ENCODE measurements at regions not wholly inside any gene's neighbourhood (a gene's known extent, or its start where the extent isn't known, plus 50 kb on each side); places are given as distances from the start of the nearest gene placed in this dataset.

DNA sequence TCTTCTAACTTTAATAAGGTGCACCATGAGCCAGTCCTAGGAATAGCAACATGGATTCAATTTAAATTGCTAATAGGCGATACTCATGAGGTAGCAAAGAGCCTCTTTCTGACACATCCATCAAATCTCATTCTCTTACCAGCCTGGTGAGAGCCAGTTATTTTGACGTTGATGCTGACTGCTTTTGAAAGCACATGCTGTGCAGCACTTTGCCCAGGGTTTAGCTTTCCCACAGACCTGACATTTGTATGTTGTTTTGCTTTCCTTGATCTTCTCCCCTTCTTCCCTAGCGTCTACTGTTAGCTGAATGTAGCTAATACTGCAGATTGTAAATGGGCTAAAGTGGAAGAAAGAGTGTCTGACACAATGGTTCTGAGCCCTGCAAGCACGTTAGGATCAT lies 101.1 kb upstream of the CCDC85A start:
- Histone ChIP-seq H3K9me3 (ENCODE audit: low read depth) (no peaks in the 10 kb centered on the region), H3K4me3 (no peak overlapping the region), H3K79me2 (no peaks in the 10 kb centered on the region), H4K20me1 (ENCODE audit: insufficient read depth, poor library complexity, severe bottlenecking) (no peaks in the 10 kb centered on the region), H3K27me3 (no peaks in the 10 kb centered on the region), H3K4me2 (no peak overlapping the region), H3K27ac (no peak overlapping the region), H3K9me2 (replicated peaks; ENCODE audit: insufficient read depth) (no peaks in the 10 kb centered on the region), H2AFZ (no peak overlapping the region), H3K4me1 (ENCODE audit: insufficient read depth) (no peaks in the 10 kb centered on the region), H3K36me3 (replicated peaks; ENCODE audit: insufficient read depth, low read depth) (no peaks in the 10 kb centered on the region)
- 87% methylated on average over 4 of the region's 4 CpGs for WGBS (ENCODE audit: low lambda C conversion rate, missing lambda C conversion rate)
- no peak for TF ChIP-seq EZH2phosphoT487 (IDR thresholded peaks at IDR 0.05; ENCODE audit: low read depth, severe bottlenecking, unreplicated experiment)
- TF ChIP-seq, protein P1, sequence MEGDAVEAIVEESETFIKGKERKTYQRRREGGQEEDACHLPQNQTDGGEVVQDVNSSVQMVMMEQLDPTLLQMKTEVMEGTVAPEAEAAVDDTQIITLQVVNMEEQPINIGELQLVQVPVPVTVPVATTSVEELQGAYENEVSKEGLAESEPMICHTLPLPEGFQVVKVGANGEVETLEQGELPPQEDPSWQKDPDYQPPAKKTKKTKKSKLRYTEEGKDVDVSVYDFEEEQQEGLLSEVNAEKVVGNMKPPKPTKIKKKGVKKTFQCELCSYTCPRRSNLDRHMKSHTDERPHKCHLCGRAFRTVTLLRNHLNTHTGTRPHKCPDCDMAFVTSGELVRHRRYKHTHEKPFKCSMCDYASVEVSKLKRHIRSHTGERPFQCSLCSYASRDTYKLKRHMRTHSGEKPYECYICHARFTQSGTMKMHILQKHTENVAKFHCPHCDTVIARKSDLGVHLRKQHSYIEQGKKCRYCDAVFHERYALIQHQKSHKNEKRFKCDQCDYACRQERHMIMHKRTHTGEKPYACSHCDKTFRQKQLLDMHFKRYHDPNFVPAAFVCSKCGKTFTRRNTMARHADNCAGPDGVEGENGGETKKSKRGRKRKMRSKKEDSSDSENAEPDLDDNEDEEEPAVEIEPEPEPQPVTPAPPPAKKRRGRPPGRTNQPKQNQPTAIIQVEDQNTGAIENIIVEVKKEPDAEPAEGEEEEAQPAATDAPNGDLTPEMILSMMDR (IDR thresholded peaks at IDR 0.05; ENCODE audit: poor library complexity): no peak
- no peak for TF ChIP-seq EZH2 (IDR thresholded peaks at IDR 0.05; ENCODE audit: borderline replicate concordance)
- no peak for DNase-seq (ENCODE audit: low spot score)

DNA sequence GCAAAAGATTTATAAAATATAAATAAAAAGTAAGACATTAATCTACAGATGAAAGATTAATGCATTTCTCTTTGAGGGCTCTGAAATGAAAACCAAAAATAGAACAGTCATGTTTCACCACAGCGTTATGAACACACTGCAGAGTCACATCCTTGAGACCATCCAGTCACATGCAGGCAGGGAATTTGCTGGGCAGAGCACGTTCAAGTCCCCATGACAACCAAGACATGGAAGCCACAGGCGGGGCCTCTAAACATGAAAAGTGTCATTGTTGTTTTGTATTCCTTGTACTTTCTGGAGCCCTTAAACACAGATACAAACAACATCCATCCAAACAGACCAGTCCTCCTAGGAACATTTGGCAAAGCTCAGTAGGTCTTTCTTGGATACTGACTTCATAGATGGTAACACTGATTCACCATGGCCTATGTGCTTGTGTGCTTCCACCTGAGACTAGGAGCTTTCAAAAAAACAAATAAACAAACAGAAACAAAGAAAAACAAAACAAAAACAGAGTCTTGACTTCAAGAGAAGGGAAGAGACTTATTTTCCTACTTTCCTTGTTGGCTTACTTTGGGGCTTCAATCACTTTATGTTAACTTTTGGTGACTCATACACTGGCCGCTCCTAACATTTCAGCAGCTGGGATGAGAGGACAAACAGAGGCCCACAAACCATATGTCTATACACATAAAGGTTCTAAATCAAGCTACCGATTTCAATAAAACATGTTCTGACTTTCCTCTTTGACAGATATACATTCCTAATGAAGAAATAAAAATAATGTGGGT lies 99.5 kb upstream of the CCDC85A start:
- Histone ChIP-seq H3K4me1 (ENCODE audit: insufficient read depth) (no peaks in the 10 kb centered on the region), H3K27ac (no peak overlapping the region), H3K4me2 (no peak overlapping the region), H4K20me1 (ENCODE audit: insufficient read depth, poor library complexity, severe bottlenecking) (no peaks in the 10 kb centered on the region), H3K4me3 (no peak overlapping the region), H3K27me3 (no peaks in the 10 kb centered on the region), H3K9me2 (replicated peaks; ENCODE audit: insufficient read depth) (no peaks in the 10 kb centered on the region), H3K79me2 (no peaks in the 10 kb centered on the region), H3K36me3 (replicated peaks; ENCODE audit: insufficient read depth, low read depth) (no peaks in the 10 kb centered on the region), H2AFZ (no peak overlapping the region), H3K9me3 (ENCODE audit: low read depth) (no peaks in the 10 kb centered on the region)
- 82% methylated on average over 5 of the region's 5 CpGs for WGBS (ENCODE audit: low lambda C conversion rate, missing lambda C conversion rate)
- DNase-seq (ENCODE audit: low spot score): no peak
- no peak for TF ChIP-seq EZH2 (IDR thresholded peaks at IDR 0.05; ENCODE audit: borderline replicate concordance)
- TF ChIP-seq, protein P1 (IDR thresholded peaks at IDR 0.05; ENCODE audit: poor library complexity): no peak
- TF ChIP-seq EZH2phosphoT487 (IDR thresholded peaks at IDR 0.05; ENCODE audit: low read depth, severe bottlenecking, unreplicated experiment): no peak

GRCh38 chr2:56086336-56086735 lies 97.5 kb upstream of the CCDC85A start:
- H3K27me3 ChIP-seq: no peaks in the 10 kb centered on the region
- H3K4me3 ChIP-seq: no peak overlapping the region
- H2AFZ ChIP-seq: no peak overlapping the region
- H3K4me2 ChIP-seq: no peak overlapping the region
- no peak overlapping the region for H3K27ac ChIP-seq
- no peaks in the 10 kb centered on the region for H3K4me1 ChIP-seq (ENCODE audit: insufficient read depth)
- no peaks in the 10 kb centered on the region for H4K20me1 ChIP-seq (ENCODE audit: insufficient read depth, poor library complexity, severe bottlenecking)
- 90% methylated on average over 7 of the region's 7 CpGs for WGBS (ENCODE audit: low lambda C conversion rate, missing lambda C conversion rate)
- TF ChIP-seq EZH2 (IDR thresholded peaks at IDR 0.05; ENCODE audit: borderline replicate concordance) (no peak), EZH2phosphoT487 (IDR thresholded peaks at IDR 0.05; ENCODE audit: low read depth, severe bottlenecking, unreplicated experiment) (no peak)
- TF ChIP-seq, protein P1 (IDR thresholded peaks at IDR 0.05; ENCODE audit: poor library complexity): no peak
- no peak for DNase-seq (ENCODE audit: low spot score)
- H3K36me3 ChIP-seq (replicated peaks; ENCODE audit: insufficient read depth, low read depth): no peaks in the 10 kb centered on the region
- no peaks in the 10 kb centered on the region for H3K9me2 ChIP-seq (replicated peaks; ENCODE audit: insufficient read depth)
- no peaks in the 10 kb centered on the region for H3K79me2 ChIP-seq
- H3K9me3 ChIP-seq (ENCODE audit: low read depth): no peaks in the 10 kb centered on the region

Measured in hepatocyte (in vitro differentiated cells).